GM12891 (cell line): ENCODE measurements at regions not wholly inside any gene's neighbourhood (a gene's known extent, or its start where the extent isn't known, plus 50 kb on each side); places are given as distances from the start of the nearest gene placed in this dataset.

Experiments
- DNase-seq: peaks from one replicate; pipeline ENCODE4 v3.0.0; 2011; ENCODE audit warnings: low spot score; ENCODE audit not compliant: insufficient read length
- FAIRE-seq: peaks from 2 replicates; lab custom pipeline; 2011; peaks lifted over from hg19 to GRCh38; lab: Jason Lieb, UNC
- PAX5 ChIP-seq: IDR thresholded peaks from 2 replicates; pipeline ENCODE4 v1.6.1; 2011; ENCODE audit warnings: low read length, moderate library complexity, mild to moderate bottlenecking; ENCODE audit not compliant: insufficient read depth, severe bottlenecking
- POLR2A ChIP-seq: IDR thresholded peaks from 2 replicates; pipeline ENCODE4 v1.6.1; 2011; ENCODE audit warnings: low read depth, low read length, control low read depth
- POLR2AphosphoS5 ChIP-seq: IDR thresholded peaks from 2 replicates; pipeline ENCODE4 v1.6.1; 2011; ENCODE audit warnings: low read depth, low read length, control low read depth
- POU2F2 ChIP-seq: IDR thresholded peaks from 2 replicates; pipeline ENCODE4 v1.6.1; 2011; ENCODE audit warnings: low read depth, mild to moderate bottlenecking, control low read depth, low read length, moderate library complexity
- SPI1 ChIP-seq: IDR thresholded peaks from 2 replicates; pipeline ENCODE4 v1.6.1; 2011; ENCODE audit warnings: low read depth, low read length, control low read depth
- TAF1 ChIP-seq: IDR thresholded peaks from 2 replicates; pipeline ENCODE4 v1.6.1; 2011; ENCODE audit warnings: low read depth, low read length, control low read depth

DNA sequence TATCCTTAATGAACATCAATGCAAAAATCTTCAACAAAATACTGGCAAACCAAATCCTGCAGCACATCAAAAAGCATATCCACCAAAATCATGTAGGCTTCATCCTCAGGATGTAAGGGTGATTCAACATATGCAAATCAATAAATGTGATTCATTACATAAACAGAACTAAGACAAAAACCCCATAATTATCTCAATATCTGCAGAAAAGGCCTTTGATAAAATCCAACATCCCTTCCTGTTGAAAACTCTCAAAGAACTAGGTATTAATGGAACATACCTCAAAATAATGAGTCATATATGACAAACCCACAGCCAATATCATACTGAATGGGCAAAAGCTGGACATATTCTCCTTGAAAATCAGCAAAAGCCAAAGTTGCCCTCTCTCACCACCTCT is 54.6 kb upstream of the DEPDC1 start:
- TF ChIP-seq POLR2AphosphoS5 (no peak), SPI1 (no peak), PAX5 (no peak), POLR2A (no peak), POU2F2 (no peak), TAF1 (no peak)
- no peak for DNase-seq
- no peak for FAIRE-seq

DNA sequence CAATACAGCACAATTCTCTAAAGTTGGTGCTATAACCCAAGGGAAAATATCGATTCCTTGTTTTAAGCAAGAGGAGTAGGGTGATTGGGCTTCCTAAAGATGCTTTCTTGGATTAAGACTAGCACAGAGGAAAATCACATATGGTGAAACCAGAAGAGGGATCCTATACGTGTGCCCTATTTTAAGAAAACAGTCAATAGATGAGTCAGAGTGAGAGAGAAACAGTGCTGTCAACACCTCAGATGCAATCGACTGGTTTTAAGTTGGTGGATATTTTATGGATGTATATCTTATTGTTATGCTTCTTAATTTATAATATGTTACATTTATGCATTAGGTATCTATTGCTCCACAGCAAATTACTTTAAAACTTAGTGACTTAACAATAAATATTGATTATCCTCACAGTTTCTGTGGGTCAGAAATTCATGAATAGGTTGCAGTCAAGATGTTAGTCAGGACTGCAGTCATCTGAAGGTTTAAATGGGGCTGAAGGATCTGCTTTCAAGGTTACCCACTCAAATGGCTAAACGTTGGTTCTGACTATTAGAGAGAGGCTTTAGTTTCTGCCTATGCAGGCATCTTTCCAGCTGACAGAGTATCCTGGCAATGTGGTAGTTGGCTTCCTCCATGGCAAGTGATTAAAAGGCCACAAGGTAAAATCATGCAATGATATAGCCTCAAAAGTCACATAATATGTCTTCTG is 61.6 kb upstream of the DEPDC1 start:
- FAIRE-seq (no peak), DNase-seq (no peak)
- no peak for TF ChIP-seq POLR2A
- no peak for TF ChIP-seq POLR2AphosphoS5
- TF ChIP-seq PAX5: no peak
- no peak for TF ChIP-seq SPI1
- no peak for TF ChIP-seq TAF1
- no peak for TF ChIP-seq POU2F2

DNA sequence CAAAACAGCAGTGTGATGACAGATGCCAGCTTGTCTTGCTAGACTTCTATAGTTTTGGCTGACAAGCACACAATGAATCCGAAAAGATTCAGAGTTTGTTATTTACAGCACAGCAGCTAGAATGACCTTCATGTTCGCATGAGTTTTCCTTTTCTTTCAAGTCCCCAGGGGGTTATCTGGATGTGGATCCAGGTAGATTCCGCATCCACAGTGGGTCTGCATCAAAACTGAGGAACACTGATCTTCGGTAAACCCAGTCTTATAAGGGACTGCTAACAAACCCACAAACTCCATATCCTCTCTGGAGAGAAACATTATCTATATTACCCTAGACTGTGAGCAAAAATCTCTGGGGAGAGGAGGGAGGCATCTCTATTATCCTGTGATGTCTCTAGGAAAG is 69.0 kb upstream of the DEPDC1 start:
- DNase-seq: no peak
- no peak for TF ChIP-seq TAF1
- no peak for TF ChIP-seq POLR2A
- TF ChIP-seq PAX5: no peak
- TF ChIP-seq SPI1: no peak
- no peak for TF ChIP-seq POU2F2
- TF ChIP-seq POLR2AphosphoS5: no peak
- no peak for FAIRE-seq

DNA sequence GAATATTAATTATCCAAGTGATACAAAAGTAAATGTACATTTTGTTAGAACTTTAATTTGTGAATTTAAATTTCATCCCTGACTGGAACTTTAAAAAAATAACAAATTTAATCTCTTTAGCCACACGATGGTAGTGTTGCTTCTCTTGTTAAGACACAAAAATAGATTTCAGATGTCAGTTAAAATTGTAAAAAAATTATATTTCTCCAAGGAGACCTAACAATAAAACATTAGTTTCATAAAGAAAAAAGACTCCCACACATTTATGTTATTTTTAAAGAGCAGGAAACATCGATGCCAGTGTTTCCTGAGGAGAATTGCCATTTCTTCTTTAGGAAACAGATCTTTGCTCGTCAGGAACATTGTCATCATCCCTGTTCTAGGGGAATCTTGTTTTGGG is 74.0 kb upstream of the DEPDC1 start:
- DNase-seq (no peak), FAIRE-seq (no peak)
- TF ChIP-seq SPI1 (no peak), PAX5 (no peak), POU2F2 (no peak), POLR2A (no peak), TAF1 (no peak), POLR2AphosphoS5 (no peak)

DNA sequence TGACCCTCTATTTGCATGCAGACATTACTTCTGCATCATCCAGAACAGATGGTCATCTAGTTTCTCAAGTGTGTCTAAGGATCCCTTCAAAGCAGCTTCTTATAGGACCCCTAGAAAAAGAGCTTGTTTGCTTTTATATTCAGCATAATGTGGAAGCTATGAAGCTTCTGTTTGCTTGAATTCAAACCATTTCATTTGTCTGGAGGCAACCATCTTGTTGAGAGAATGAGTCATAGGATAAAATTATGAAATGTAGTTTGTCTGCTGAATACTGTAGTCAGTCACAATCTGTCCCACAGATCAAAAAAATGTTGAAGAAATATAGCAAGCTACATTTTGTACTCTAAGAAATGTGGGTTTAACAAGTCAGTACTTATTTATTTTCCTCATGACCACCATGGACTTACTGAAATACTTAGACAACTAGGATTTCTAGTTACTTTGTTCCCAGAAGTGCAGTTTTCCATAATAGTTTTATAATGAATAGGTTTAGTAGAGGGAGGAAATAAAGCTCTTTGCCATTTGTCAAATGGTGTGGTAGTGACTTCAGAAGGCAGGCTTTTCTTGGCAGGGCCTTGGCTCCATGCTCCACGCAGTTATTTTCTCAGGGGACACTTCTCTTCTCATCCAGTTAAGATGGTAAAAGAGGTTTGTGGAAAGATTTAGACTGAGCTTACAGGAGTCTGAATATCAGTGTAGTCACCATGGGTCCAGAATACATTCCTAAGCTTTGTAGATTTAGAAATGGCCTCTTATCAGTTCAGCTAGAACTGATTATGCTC is 74.8 kb upstream of the DEPDC1 start:
- FAIRE-seq: no peak
- TF ChIP-seq POLR2A (no peak), TAF1 (no peak), POU2F2 (no peak), SPI1 (no peak), POLR2AphosphoS5 (no peak)
- DNase-seq: no peak

DNA sequence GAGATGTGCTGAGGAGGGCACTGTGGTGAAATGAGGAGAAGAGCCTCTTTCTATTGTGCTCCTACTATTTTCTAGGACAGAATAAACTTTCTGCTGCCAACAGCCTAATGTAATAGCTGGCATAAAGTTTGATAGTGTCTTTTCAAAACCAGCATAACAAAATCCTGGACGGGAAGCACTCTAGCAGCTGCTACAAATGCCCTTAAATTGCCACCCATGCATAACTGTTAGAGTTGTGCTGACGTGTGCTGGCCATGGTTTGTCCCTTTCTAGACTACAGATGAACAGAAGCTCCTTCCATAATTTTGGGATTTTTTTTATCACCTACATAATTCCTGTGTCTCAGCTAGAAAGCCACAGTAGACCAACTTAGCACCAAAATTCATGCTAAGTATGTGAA is 88.5 kb upstream of the DEPDC1 start:
- FAIRE-seq (no peak), DNase-seq (no peak)
- TF ChIP-seq POU2F2 (no peak), POLR2A (no peak), TAF1 (no peak), PAX5 (no peak), SPI1 (no peak)

DNA sequence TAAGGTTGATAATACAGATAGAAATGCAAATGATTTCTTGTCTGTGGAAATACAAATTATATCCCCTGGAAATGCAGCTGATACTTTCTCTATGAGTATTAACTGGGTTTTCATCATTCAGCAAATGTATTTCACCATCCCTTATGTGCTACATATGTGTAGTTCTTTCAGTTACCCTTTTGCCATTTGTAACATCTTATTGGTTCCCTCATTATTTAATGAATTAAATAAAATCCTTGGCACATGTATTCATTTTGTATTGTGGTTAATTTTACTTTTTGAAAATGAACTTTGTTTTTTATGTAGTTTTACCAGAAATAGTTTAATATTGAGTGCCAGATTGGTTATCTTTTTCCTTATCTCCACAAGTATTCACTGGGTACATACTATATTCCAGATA is 89.9 kb upstream of the DEPDC1 start:
- FAIRE-seq (no peak), DNase-seq (no peak)
- TF ChIP-seq POU2F2 (no peak), POLR2A (no peak), SPI1 (no peak), POLR2AphosphoS5 (no peak), TAF1 (no peak)

DNA sequence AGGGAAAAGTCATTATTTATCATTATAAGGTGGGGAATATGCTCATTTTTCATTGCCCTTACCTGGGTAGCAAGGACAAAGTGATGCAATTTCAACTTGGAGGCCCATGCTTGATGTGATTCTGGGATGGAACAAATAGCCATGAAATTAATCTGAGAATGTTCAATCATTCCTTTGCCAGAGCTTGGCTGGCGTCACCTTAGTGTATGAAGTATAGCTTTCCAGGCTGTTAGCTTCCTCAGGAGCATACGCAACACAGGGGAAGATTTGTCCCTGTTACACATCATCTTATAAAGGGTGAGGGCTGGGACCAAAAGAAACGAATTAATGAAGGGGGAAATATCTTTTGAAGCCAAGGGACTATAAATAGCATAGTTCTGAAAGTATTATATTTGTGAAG is 91.4 kb upstream of the DEPDC1 start:
- DNase-seq (no peak), FAIRE-seq (no peak)
- TF ChIP-seq POU2F2 (no peak), POLR2A (no peak), POLR2AphosphoS5 (no peak), TAF1 (no peak), PAX5 (no peak), SPI1 (no peak)

DNA sequence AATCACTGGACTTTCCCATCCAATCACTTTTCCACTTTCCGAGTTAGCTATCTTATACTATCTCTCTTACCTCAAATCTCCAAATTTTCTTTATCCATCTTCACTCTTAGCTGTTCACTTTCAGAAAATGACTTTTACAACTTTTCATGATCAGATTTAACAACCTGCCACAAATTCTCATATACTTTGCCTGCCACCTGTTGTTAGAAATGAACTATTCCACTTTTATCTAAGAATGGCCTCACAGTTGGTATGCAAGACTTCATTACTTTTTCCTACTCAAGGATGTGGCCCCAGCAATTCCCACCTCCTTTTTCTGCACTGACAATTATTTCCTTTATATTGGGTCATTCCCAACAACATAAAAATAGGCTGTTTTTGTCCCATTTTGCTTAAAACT is 93.6 kb upstream of the DEPDC1 start:
- FAIRE-seq (no peak), DNase-seq (no peak)
- TF ChIP-seq POU2F2 (no peak), SPI1 (no peak), TAF1 (no peak), PAX5 (no peak)

DNA sequence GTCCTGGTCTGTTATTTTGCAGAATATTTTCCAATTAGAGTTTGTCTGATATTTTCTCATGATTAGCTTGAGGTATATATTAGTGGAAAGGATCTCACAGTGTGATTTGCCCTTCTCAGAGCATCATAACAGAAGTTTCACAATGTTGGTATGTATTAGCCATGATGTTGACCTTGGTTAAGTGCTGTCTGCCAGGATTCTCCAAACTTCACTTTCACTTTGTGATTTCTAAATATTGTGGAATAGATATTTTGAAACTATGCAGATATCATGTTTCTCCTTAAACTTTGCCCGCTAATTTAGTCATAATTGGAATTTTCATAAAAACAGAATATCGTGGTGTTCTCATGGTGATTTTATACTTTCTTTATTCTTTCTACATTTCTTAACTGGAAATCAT is 98.0 kb upstream of the DEPDC1 start:
- DNase-seq (no peak), FAIRE-seq (no peak)
- no peak for TF ChIP-seq SPI1
- TF ChIP-seq POU2F2: no peak
- TF ChIP-seq POLR2A: no peak
- no peak for TF ChIP-seq TAF1
- no peak for TF ChIP-seq POLR2AphosphoS5
